Tibial nerve (tissue), 4 donors: ENCODE measurements at regions not wholly inside any gene's neighbourhood (a gene's known extent, or its start where the extent isn't known, plus 50 kb on each side); places are given as distances from the start of the nearest gene placed in this dataset.

Experiments
- DNase-seq, 2 donors: peaks; one replicate each; pipeline ENCODE4 v3.0.0-alpha.2; 2019; ENCODE audit warnings: low spot score in 2 of 2
- H3K27ac ChIP-seq, 4 donors: fragments of 200-600 bp; sonication (generic) in 3 of 4; one replicate each; pipeline ENCODE4 v1.5.1; 2017 to 2019; ENCODE audit warnings: mild to moderate bottlenecking in 1 of 4
- H3K27me3 ChIP-seq, 2 donors: fragments of 200-600 bp; sonication (generic) in 1 of 2; one replicate each; pipeline versions ENCODE4 v1.5.1 to v1.6.0; 2017 to 2019
- H3K36me3 ChIP-seq, 3 donors: fragments of 200-600 bp; sonication (generic); one replicate each; pipeline ENCODE4 v1.5.1; 2018 to 2019
- H3K4me1 ChIP-seq, 4 donors: fragments of 200-600 bp; sonication (generic) in 3 of 4; one replicate each; pipeline ENCODE4 v1.5.1; 2017 to 2019
- H3K4me3 ChIP-seq, 4 donors: fragments of 200-600 bp; sonication (generic) in 3 of 4; one replicate each; pipeline ENCODE4 v1.5.1; 2017 to 2019; ENCODE audit warnings: mild to moderate bottlenecking in 1 of 4, moderate library complexity in 1 of 4
- H3K9me3 ChIP-seq, 4 donors: fragments of 200-600 bp; sonication (generic) in 3 of 4; one replicate each; pipeline ENCODE4 v1.5.1; 2017 to 2019
- EP300 ChIP-seq, 2 donors: sonication (generic); formaldehyde crosslinking; IDR thresholded peaks; one replicate each; pipeline ENCODE4 v1.6.1; 2017; ENCODE audit warnings: antibody characterized with exemption in 2 of 2, mild to moderate bottlenecking in 1 of 2
- POLR2A ChIP-seq, 2 donors: fragments of 450-650 bp; IDR thresholded peaks; one replicate each; pipeline ENCODE4 v1.6.1; 2017; ENCODE audit warnings: antibody characterized with exemption in 2 of 2, mild to moderate bottlenecking in 2 of 2, moderate library complexity in 2 of 2
- WGBS, 2 donors: methylation state at CpG; one replicate each; pipeline ENCODE4 v1.1.5; 2018; 5-methylcytosine and 5-hydroxymethylcytosine counted together
- TF ChIP-seq, protein P1 (sequence below), 5 experiments: fragments of 200-600 bp in 3 of 5; fragments of 450-650 bp in 2 of 5; sonication (generic) in 3 of 5; IDR thresholded peaks; one replicate each; pipeline ENCODE4 v1.5.1; 2016 to 2019; ENCODE audit warnings: antibody characterized with exemption in 5 of 5, mild to moderate bottlenecking in 3 of 5, moderate library complexity in 2 of 5

DNA sequence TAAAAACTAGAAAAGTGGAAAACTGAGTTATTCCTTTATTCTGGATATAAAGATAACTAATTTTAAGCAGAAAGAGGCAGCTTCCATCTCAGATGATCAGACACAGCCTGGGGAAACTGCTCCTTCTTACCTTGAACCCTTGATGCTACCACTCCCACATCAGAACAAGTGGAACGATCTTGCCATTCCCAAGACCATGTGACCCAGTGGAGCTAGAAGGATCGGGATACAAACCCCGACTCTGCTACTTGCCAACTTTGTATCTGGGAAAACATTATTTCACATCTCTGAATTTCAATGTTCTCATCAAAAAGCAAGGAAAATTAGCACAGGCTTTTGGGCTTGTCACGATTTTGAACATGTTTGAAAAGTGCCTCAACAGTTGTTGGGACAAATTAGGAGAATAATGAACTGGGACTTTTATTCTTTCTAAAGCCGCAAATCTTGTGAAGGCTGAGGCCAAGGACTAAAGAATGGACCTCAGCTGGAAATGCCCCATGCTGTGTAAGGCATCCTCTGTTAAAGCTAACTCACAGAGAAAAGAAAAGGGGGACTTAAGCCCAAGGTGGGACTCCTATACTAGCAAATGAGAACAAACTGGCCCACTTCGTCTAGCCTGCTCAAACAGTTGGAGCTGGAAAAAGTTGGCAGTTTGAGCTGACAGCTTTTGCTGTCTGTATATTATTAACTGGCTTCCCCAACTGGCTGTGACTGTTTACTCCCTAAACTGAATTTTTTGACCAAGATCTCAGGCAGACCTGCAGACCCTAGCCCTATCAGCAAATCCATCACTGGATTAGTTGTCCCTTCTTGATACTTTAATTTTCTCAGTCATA is 552.3 kb downstream of the EFNA5 start:
- no peak overlapping the region for H3K4me3 ChIP-seq
- H3K4me1 ChIP-seq = no peaks in the 10 kb centered on the region
- H3K36me3 ChIP-seq = no peaks in the 10 kb centered on the region
- WGBS, 2 donors = 74 to 76% methylated on average over 6 of the region's 6 CpGs
- TF ChIP-seq POLR2A (IDR thresholded peaks at IDR 0.05) = no peak
- no peak for TF ChIP-seq EP300 (IDR thresholded peaks at IDR 0.05)
- TF ChIP-seq, protein P1, sequence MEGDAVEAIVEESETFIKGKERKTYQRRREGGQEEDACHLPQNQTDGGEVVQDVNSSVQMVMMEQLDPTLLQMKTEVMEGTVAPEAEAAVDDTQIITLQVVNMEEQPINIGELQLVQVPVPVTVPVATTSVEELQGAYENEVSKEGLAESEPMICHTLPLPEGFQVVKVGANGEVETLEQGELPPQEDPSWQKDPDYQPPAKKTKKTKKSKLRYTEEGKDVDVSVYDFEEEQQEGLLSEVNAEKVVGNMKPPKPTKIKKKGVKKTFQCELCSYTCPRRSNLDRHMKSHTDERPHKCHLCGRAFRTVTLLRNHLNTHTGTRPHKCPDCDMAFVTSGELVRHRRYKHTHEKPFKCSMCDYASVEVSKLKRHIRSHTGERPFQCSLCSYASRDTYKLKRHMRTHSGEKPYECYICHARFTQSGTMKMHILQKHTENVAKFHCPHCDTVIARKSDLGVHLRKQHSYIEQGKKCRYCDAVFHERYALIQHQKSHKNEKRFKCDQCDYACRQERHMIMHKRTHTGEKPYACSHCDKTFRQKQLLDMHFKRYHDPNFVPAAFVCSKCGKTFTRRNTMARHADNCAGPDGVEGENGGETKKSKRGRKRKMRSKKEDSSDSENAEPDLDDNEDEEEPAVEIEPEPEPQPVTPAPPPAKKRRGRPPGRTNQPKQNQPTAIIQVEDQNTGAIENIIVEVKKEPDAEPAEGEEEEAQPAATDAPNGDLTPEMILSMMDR (IDR thresholded peaks at IDR 0.05) = no peak
- H3K27ac ChIP-seq = no peak overlapping the region
- H3K27me3 ChIP-seq = no peaks in the 10 kb centered on the region
- H3K9me3 ChIP-seq = no peaks in the 10 kb centered on the region
- no peak for DNase-seq

DNA sequence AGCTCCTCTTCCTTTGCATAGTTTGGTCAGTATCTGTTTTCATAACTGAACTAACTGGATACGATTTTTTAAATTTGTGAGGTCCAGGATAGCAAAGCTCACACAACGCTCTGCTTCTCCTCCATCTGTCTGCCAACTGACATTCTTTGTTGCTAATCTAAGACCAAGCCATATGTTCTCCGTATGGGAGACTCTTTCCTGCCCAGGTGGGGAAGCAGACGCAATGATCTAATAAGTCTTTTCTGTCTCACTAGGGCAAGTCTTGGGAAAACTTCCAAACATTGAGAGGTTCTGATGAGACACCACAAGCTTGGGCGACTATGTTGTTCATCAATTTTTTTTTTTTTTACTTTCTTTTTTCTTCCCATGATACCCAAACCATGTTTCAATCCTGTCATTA is 558.5 kb downstream of the EFNA5 start:
- TF ChIP-seq EP300 (IDR thresholded peaks at IDR 0.05) = no peak
- no peak for TF ChIP-seq POLR2A (IDR thresholded peaks at IDR 0.05)
- TF ChIP-seq, protein P1 (IDR thresholded peaks at IDR 0.05) = no peak
- Histone ChIP-seq H3K4me1 (no peaks in the 10 kb centered on the region), H3K36me3 (no peaks in the 10 kb centered on the region), H3K4me3 (no peak overlapping the region), H3K27me3 (no peaks in the 10 kb centered on the region), H3K9me3 (peaks cover 0 to 19% (median 1%) of the 10 kb centered on the region in 4 donors), H3K27ac (no peak overlapping the region)
- no peak for DNase-seq
- 71 to 78% methylated on average over 5 of the region's 5 CpGs for WGBS, 2 donors

DNA sequence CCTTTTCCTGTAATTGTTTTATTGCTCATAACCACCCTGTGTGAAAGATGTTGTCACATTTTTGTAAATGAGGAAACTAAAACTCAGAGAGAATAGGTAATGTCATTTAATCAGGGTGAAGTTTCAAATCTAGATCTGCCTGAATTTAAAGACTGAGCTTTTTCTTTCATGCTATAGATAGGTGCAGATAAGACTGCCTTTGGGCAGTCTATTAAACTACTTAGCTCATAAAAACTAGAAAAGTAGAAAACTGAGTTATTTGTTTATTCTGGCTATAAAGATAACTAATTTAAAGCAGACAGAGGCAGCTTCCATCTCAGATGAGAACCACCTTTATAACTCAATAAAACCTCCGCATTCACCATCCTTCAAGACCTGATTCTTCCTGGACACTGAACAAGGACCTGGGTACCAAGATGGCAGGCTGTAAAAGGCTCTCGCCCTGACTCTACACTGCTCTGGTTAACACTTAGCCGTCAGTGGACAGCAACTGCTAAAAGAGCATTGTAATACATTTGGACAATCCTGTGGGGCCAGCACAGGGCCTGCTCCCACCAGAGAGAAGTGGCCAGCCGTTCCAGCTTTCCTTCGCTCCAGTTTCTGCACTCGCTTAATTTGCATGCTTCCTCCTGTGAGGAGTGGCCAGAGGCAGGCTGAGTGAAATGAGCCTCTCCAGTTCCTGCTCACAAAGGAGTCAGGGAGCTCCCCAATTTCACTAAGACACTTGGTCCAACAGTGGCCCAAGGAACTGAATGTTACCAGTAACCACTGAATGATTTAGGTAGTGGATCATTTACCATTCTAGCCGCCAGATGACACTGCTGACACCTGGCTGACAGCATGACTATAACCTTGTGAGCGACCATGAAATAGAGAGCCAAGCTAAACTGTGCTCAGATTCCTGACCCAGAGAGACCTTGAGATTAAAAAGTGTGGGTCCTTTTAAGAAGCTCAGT is 566.4 kb downstream of the EFNA5 start:
- Histone ChIP-seq H3K27ac (no peak overlapping the region), H3K9me3 (peaks cover 0 to 8% (median 0%) of the 10 kb centered on the region in 4 donors), H3K27me3 (no peaks in the 10 kb centered on the region), H3K4me3 (no peak overlapping the region), H3K36me3 (no peaks in the 10 kb centered on the region), H3K4me1 (no peaks in the 10 kb centered on the region)
- 79 to 81% methylated on average over 8 of the region's 8 CpGs for WGBS, 2 donors
- DNase-seq = no peak
- TF ChIP-seq POLR2A (IDR thresholded peaks at IDR 0.05) (no peak), EP300 (IDR thresholded peaks at IDR 0.05) (no peak)
- TF ChIP-seq, protein P1 (IDR thresholded peaks at IDR 0.05) = no peak

DNA sequence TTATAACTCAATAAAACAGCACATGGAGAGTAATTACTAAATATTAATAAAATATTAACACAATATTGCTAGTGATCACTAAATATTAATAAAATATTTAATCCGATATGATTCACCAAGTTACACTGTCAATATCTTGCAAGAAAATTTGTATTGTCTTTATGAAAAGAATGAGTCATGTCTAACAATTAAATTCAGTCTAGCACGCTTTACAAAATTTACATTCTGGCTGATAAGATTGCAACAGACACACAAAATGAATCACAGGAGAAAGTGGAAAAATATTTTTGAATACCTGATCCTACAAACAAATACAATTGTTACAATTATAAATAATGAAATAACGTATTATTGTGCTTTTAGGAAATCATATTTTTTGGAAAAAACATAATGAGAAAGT is 567.2 kb downstream of the EFNA5 start:
- H3K4me3 ChIP-seq = no peak overlapping the region
- H3K36me3 ChIP-seq = no peaks in the 10 kb centered on the region
- no peaks in the 10 kb centered on the region for H3K27me3 ChIP-seq
- WGBS, 2 donors = 92 to 99% methylated on average over 3 of the region's 3 CpGs
- no peak overlapping the region for H3K27ac ChIP-seq
- DNase-seq = no peak
- peaks cover 0 to 8% (median 0%) of the 10 kb centered on the region in 4 donors for H3K9me3 ChIP-seq
- H3K4me1 ChIP-seq = no peaks in the 10 kb centered on the region
- TF ChIP-seq POLR2A (IDR thresholded peaks at IDR 0.05) (no peak), EP300 (IDR thresholded peaks at IDR 0.05) (no peak)
- TF ChIP-seq, protein P1 (IDR thresholded peaks at IDR 0.05) = no peak
